Stimulated activated effector memory CD8-positive, alpha-beta T cell treated with anti-CD3 and anti-CD28 coated beads, Interleukin-12 subunit alpha, Interleukin-12 subunit beta, amount 100 ng/mL, for 72 hours (primary cell): ENCODE measurements at regions not wholly inside any gene's neighbourhood (a gene's known extent, or its start where the extent isn't known, plus 50 kb on each side); places are given as distances from the start of the nearest gene placed in this dataset.

Experiments
- ATAC-seq: fragments of 150-1000 bp; cut with Tn5 transposase; 2 replicates; pipeline ENCODE4 v1.10.0; 2021
- DNase-seq, 2 donors: peaks; one replicate each; pipeline ENCODE4 v3.0.0; 2021 to 2022; ENCODE audit warnings: low spot score in 2 of 2
- H3K27ac Mint-ChIP-seq: one replicate; pipeline ENCODE4 v1.8.0; 2022; ENCODE audit warnings: mild to moderate bottlenecking, mixed read lengths
- H3K36me3 Mint-ChIP-seq: one replicate; pipeline ENCODE4 v1.8.0; 2022; ENCODE audit warnings: mild to moderate bottlenecking, mixed read lengths
- H3K4me1 Mint-ChIP-seq: one replicate; pipeline ENCODE4 v1.8.0; 2022; ENCODE audit warnings: mixed read lengths
- H3K4me3 Mint-ChIP-seq: one replicate; pipeline ENCODE4 v1.8.0; 2022; ENCODE audit warnings: mild to moderate bottlenecking, mixed read lengths
- H3K9me3 Mint-ChIP-seq: one replicate; pipeline ENCODE4 v1.8.0; 2022; ENCODE audit warnings: mixed read lengths

- Mint-ChIP-seq H3K4me3 (no peak overlapping the region), H3K9me3 (peaks cover 3% of the 10 kb centered on the region), H3K27ac (no peak overlapping the region), H3K36me3 (no peaks in the 10 kb centered on the region), H3K4me1 (no peaks in the 10 kb centered on the region)
- ATAC-seq, result no peak
- DNase-seq, result no peak
These were observed 673.0 kb upstream of the AUTS2 start for GRCh38 chr7:68925241-68925640.

GRCh38 chr7:68929781-68930261 lies 668.5 kb upstream of the AUTS2 start:
- H3K4me3 Mint-ChIP-seq, result no peak overlapping the region
- H3K36me3 Mint-ChIP-seq, result no peaks in the 10 kb centered on the region
- H3K27ac Mint-ChIP-seq, result no peak overlapping the region
- DNase-seq, result no peak
- peaks cover 7% of the 10 kb centered on the region for H3K9me3 Mint-ChIP-seq
- H3K4me1 Mint-ChIP-seq, result no peaks in the 10 kb centered on the region
- no peak for ATAC-seq

DNA sequence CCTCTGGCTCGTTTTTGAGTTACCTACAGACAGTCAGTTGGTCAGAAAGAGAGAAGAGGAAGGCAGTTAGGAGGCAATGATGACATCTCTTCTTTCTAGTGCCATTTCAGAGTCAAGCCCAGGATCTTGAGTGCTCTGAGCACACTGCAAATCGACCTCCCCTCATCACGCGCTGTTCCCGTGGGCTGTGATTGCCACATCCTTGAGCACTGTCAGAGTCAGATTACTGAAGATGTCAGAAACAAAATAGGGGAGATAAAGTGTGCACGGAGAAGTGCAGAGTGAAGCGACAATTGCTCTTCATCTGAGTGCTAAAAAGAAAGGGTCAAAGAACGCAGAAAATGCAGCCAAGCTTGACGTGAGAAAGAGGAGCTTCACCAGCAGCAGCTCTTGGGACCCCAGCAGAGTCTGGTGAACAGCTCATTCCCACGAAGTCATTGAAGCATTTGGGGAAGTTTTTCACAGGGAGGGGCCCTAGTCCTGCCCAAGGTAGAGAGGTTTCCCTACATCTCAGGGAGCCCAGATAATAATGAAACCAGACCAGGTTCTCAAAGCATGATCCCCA lies 661.7 kb upstream of the AUTS2 start:
- Mint-ChIP-seq H3K36me3 (no peaks in the 10 kb centered on the region), H3K27ac (no peak overlapping the region), H3K9me3 (peaks cover 23% of the 10 kb centered on the region), H3K4me3 (no peak overlapping the region), H3K4me1 (no peaks in the 10 kb centered on the region)
- DNase-seq, result no peak
- no peak for ATAC-seq

- no peak for DNase-seq
- H3K4me1 Mint-ChIP-seq, result no peaks in the 10 kb centered on the region
- H3K27ac Mint-ChIP-seq, result no peak overlapping the region
- H3K9me3 Mint-ChIP-seq, result peaks cover 20% of the 10 kb centered on the region
- no peak overlapping the region for H3K4me3 Mint-ChIP-seq
- H3K36me3 Mint-ChIP-seq, result no peaks in the 10 kb centered on the region
- no peak for ATAC-seq
These were observed 660.1 kb upstream of the AUTS2 start for GRCh38 chr7:68938151-68938550.

GRCh38 chr7:68943786-68944185 lies 654.5 kb upstream of the AUTS2 start:
- DNase-seq (no peak), ATAC-seq (no peak)
- Mint-ChIP-seq H3K4me3 (no peak overlapping the region), H3K27ac (no peak overlapping the region), H3K36me3 (no peaks in the 10 kb centered on the region), H3K9me3 (peaks cover 15% of the 10 kb centered on the region), H3K4me1 (no peaks in the 10 kb centered on the region)

- no peaks in the 10 kb centered on the region for H3K36me3 Mint-ChIP-seq
- peaks cover 12% of the 10 kb centered on the region for H3K9me3 Mint-ChIP-seq
- no peak overlapping the region for H3K4me3 Mint-ChIP-seq
- H3K4me1 Mint-ChIP-seq, result no peaks in the 10 kb centered on the region
- DNase-seq (no peak), ATAC-seq (no peak)
- no peak overlapping the region for H3K27ac Mint-ChIP-seq
These were observed 642.6 kb upstream of the AUTS2 start for GRCh38 chr7:68955656-68956055.

- no peak for DNase-seq
- Mint-ChIP-seq H3K36me3 (no peaks in the 10 kb centered on the region), H3K27ac (no peak overlapping the region), H3K4me1 (no peaks in the 10 kb centered on the region), H3K9me3 (peaks cover 12% of the 10 kb centered on the region), H3K4me3 (no peak overlapping the region)
- no peak for ATAC-seq
These were observed 639.7 kb upstream of the AUTS2 start for GRCh38 chr7:68958571-68958970.

DNA sequence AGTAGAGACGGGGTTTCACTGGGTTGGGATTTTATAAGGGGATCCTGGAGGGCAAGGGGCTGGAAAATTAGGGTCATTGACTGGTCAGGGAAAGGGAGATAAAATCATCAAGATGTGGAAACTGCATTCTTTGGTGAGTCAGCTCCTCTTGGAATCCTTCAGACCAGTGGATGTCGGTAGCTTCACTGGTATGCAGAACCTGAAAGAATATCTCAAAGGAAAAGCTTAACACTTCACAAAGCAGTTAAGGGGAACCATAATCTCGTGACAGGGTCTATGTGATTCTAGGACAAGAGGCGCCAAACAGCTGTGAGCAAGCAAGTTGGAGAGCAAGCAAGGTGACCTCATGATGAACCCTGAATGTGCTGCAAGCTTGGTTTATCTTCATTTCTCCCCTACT lies 634.7 kb upstream of the AUTS2 start:
- Mint-ChIP-seq H3K36me3 (no peaks in the 10 kb centered on the region), H3K9me3 (peaks cover 10% of the 10 kb centered on the region), H3K4me3 (no peak overlapping the region), H3K27ac (no peak overlapping the region), H3K4me1 (no peaks in the 10 kb centered on the region)
- DNase-seq (no peak), ATAC-seq (no peak)

DNA sequence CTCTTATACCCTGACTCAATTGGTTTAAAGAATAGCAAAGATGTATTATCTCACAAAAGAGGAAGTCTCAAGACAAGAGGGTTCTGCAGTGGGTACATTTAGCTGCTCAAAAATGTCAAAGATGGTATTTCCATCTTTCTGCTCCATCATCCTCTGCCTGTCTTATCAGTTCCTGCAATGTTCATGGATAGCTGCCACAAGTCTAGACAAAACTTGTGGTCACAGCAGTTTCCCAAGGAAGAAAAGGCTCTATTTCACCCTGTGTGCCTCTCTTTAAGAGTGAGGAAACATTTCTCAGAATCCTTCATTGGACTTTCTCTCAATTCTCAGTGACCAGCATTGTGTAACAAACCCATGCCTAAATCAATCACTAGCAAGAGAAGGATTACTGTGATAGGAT lies 634.2 kb upstream of the AUTS2 start:
- H3K9me3 Mint-ChIP-seq, result peaks cover 9% of the 10 kb centered on the region
- H3K27ac Mint-ChIP-seq, result no peak overlapping the region
- H3K4me3 Mint-ChIP-seq, result no peak overlapping the region
- no peak for DNase-seq
- ATAC-seq, result no peak
- no peaks in the 10 kb centered on the region for H3K4me1 Mint-ChIP-seq
- no peaks in the 10 kb centered on the region for H3K36me3 Mint-ChIP-seq

DNA sequence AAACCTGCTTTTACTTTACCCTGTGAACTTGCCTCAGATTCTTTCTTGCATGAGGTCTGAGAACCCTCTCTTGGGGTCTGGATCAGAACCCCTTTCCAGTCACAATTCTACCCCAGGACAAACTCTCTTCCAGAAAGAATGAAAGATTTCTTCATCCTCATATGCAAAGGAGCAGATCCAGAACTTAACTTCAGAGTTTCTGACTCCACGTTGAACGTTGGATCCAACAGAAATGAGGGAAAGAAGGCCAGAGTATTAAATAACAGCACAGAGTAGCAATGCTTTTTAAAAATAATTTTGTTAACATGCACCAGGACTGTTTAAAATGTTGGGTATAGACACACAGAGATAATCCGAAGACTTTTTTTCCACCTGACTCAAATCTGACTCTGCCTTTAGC lies 632.9 kb upstream of the AUTS2 start:
- no peak overlapping the region for H3K4me3 Mint-ChIP-seq
- ATAC-seq, result no peak

GRCh38 chr7:68967598-68967997 lies 630.7 kb upstream of the AUTS2 start:
- H3K9me3 Mint-ChIP-seq, result peaks cover 8% of the 10 kb centered on the region
- no peak for ATAC-seq
- H3K27ac Mint-ChIP-seq, result no peak overlapping the region
- H3K4me1 Mint-ChIP-seq, result no peaks in the 10 kb centered on the region
- DNase-seq, result no peak
- no peak overlapping the region for H3K4me3 Mint-ChIP-seq
- no peaks in the 10 kb centered on the region for H3K36me3 Mint-ChIP-seq

More for the DNA sequence above, 632.9 kb upstream of the AUTS2 start:
- Mint-ChIP-seq H3K9me3 (peaks cover 4% of the 10 kb centered on the region), H3K4me1 (no peaks in the 10 kb centered on the region), H3K36me3 (no peaks in the 10 kb centered on the region), H3K27ac (no peak overlapping the region)
- no peak for DNase-seq

- ATAC-seq, result no peak
- Mint-ChIP-seq H3K36me3 (no peaks in the 10 kb centered on the region), H3K4me3 (no peak overlapping the region), H3K9me3 (peaks cover 5% of the 10 kb centered on the region), H3K4me1 (no peaks in the 10 kb centered on the region), H3K27ac (no peak overlapping the region)
- DNase-seq, result no peak
These were observed 628.7 kb upstream of the AUTS2 start for GRCh38 chr7:68969571-68969970.

DNA sequence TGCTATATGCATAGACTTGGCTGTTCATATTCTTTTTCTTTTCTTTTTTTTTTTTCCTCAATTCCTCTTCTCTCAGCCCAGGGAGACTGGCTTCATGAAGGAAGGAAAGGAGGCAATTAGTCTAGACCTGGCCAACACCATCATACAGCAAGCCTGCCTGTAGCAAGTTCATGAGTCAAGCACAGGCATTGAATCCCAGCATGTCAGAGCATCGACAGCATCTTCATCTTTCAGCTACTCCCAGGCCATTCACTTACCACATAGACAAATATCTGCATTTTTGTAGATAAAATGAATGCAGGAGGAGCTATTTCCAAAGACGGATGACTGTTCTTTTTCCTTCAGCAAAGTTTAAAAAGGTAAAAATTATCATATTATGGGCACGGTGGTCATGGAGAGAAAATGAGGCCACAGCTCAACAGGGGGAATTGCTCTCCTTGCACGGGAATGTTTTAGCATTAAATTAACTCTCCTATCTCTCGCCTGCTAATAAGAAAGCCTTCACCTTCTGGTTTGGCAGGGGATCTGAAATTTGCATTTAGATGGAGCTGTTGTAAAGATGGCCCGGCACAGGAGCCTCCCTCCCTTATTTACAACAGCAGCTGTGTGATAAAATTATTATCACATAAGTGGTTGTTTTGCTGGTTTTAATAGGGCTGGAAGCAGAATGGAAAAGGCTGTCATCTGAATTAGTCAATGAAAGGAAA lies 626.5 kb upstream of the AUTS2 start:
- H3K9me3 Mint-ChIP-seq, result peaks cover 6% of the 10 kb centered on the region
- no peak overlapping the region for H3K27ac Mint-ChIP-seq
- H3K4me3 Mint-ChIP-seq, result no peak overlapping the region
- no peak for ATAC-seq
- no peak for DNase-seq
- no peaks in the 10 kb centered on the region for H3K4me1 Mint-ChIP-seq
- no peaks in the 10 kb centered on the region for H3K36me3 Mint-ChIP-seq

DNA sequence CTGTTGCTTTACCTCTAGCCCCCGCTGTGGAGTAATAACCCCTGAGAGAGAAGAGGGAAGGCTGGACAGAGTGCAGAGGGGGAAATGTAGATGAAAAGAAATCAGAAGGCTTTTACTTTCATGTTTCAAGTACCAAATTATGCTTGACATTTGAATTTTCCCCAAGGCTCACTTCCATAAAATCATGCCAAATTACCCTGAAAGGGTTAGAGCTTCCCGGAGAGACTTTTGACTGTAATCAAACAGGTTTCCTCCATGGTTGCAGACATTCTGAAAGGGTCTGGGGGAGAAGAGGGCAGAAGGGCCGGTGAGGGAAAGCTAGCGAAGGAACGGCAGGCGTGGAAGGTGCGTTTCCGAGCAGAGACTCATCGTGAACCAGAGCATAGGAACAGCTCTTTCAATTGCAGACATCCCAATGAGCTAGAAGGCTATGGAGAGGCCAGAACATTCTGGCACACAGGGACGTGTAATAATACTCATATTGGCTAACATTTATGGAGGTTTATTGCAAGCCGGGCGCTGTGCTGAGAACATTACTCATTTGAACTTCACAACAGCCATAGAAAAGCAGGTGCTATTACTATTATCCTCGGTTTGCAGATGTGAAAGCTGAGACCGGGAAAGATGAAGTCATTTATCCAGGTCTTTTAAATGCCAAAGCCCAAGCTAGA lies 620.8 kb upstream of the AUTS2 start:
- no peak for DNase-seq
- Mint-ChIP-seq H3K9me3 (peaks cover 11% of the 10 kb centered on the region), H3K27ac (no peak overlapping the region), H3K4me3 (no peak overlapping the region), H3K36me3 (no peaks in the 10 kb centered on the region), H3K4me1 (no peaks in the 10 kb centered on the region)
- no peak for ATAC-seq

- DNase-seq (no peak), ATAC-seq (no peak)
- Mint-ChIP-seq H3K4me1 (no peaks in the 10 kb centered on the region), H3K9me3 (peaks cover 11% of the 10 kb centered on the region), H3K36me3 (no peaks in the 10 kb centered on the region), H3K4me3 (no peak overlapping the region), H3K27ac (no peak overlapping the region)
These were observed 619.6 kb upstream of the AUTS2 start for GRCh38 chr7:68978710-68979109.

DNA sequence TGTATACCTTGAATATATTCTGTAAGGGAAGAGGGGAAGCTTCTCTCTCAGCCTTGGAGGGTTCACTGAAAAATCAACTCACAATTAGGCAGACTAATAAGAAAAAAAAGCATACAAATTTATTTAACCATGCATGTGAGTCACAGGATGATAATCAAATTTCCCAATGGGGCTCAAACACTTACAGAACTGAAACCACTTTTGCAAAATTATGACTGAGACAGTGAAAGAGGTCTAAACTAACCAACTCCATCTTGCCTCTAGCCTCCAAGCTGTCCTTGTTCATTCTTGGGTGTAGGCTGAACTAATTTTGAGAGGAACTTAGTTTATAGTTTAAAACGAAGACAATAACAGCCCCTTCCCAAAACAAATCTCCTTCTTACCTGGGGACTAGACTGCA lies 618.3 kb upstream of the AUTS2 start:
- no peaks in the 10 kb centered on the region for H3K4me1 Mint-ChIP-seq
- H3K9me3 Mint-ChIP-seq, result peaks cover 11% of the 10 kb centered on the region
- H3K36me3 Mint-ChIP-seq, result no peaks in the 10 kb centered on the region
- H3K4me3 Mint-ChIP-seq, result no peak overlapping the region
- DNase-seq (no peak), ATAC-seq (no peak)
- H3K27ac Mint-ChIP-seq, result no peak overlapping the region
